Pancreas (tissue), 10 donors: ENCODE measurements at regions not wholly inside any gene's neighbourhood (a gene's known extent, or its start where the extent isn't known, plus 50 kb on each side); places are given as distances from the start of the nearest gene placed in this dataset.
"Not testable (repeated sequence)": the region's sequence is repeated elsewhere in the genome, so short reads cannot be mapped to it uniquely, and the experiment has no call there.

Source experiments
- ATAC-seq, 4 donors: fragments of 200-7000 bp; cut with Tn5 transposase; one replicate each; pipeline versions ENCODE4 v1.8.0 to v1.9.1; 2020; ENCODE audit warnings: mild to moderate bottlenecking in 4 of 4, moderate library complexity in 4 of 4
- DNase-seq, 6 donors: peaks; one replicate each; pipeline ENCODE4 v3.0.0-alpha.2; 2020
- FAIRE-seq: peaks from 2 replicates; lab custom pipeline; 2012; peaks lifted over from hg19 to GRCh38; lab: Jason Lieb, UNC
- H3K27ac ChIP-seq, 4 donors: fragments of 200-600 bp; sonication (generic); 1 replicate in 3 of 4; 2 replicates in 1 of 4; pipeline versions ENCODE4 v1.5.0 to v1.8.0; 2020
- H3K27me3 ChIP-seq, 4 donors: fragments of 200-600 bp; one replicate each; pipeline ENCODE4 v1.8.0; 2021
- H3K36me3 ChIP-seq, 3 donors: fragments of 200-600 bp; sonication (generic) in 1 of 3; one replicate each; pipeline versions ENCODE4 v1.5.0 to v1.8.0; 2020 to 2021
- H3K4me1 ChIP-seq, 3 donors: fragments of 200-600 bp; one replicate each; pipeline ENCODE4 v1.8.0; 2021
- H3K4me3 ChIP-seq, 4 donors: fragments of 200-600 bp; sonication (generic) in 2 of 4; one replicate each; pipeline versions ENCODE4 v1.5.0 to v1.8.0; 2020 to 2021
- H3K9me3 ChIP-seq, 4 donors: fragments of 200-600 bp; one replicate each; pipeline ENCODE4 v1.8.0; 2021
- WGBS, 2 donors: extraction: QIAGEN DNeasy Blood & Tissue Kit; methylation state at CpG; one replicate each; pipeline ENCODE4 v1.1.7; 2013; 5-methylcytosine and 5-hydroxymethylcytosine counted together
- intact Hi-C, 3 donors: fragments of 100-400 bp; cut with DNase I; formaldehyde crosslinking; loops; one replicate each; pipeline versions ENCODE4 v1.11.1 to v1.14.2; 2022
- TF ChIP-seq, protein P1 (sequence below), 4 donors: fragments of 200-600 bp; sonication (generic) in 3 of 4; IDR thresholded peaks; one replicate each; pipeline versions ENCODE4 v1.5.0 to v1.8.0; 2021; ENCODE audit warnings: antibody characterized with exemption in 4 of 4
- donor health status: healthy with polysubstance abuse.
- donor health status: DM: no; HTN: no; CAD: no; lungs with moderate emphysema.
- donor health status: DM: no; HTN: no; CAD: no.
- donor health status: control.
- donor health status: control.
- donor health status: Bipolar disorder and iron deficiency.
- donor health status: DM: yes; HTN: yes; CAD: no.
- donor health status: DM: no; HTN: no; CAD: no.
- donor health status: DM: no; HTN: no; CAD: no.
- donor health status: DM: yes; HTN: yes; CAD: no.

GRCh38 chr12:89826468-89826867, 117.8 kb upstream of the ATP2B1 start:
- DNase-seq (no peak), ATAC-seq (no peak), FAIRE-seq (no peak)
- TF ChIP-seq, protein P1, sequence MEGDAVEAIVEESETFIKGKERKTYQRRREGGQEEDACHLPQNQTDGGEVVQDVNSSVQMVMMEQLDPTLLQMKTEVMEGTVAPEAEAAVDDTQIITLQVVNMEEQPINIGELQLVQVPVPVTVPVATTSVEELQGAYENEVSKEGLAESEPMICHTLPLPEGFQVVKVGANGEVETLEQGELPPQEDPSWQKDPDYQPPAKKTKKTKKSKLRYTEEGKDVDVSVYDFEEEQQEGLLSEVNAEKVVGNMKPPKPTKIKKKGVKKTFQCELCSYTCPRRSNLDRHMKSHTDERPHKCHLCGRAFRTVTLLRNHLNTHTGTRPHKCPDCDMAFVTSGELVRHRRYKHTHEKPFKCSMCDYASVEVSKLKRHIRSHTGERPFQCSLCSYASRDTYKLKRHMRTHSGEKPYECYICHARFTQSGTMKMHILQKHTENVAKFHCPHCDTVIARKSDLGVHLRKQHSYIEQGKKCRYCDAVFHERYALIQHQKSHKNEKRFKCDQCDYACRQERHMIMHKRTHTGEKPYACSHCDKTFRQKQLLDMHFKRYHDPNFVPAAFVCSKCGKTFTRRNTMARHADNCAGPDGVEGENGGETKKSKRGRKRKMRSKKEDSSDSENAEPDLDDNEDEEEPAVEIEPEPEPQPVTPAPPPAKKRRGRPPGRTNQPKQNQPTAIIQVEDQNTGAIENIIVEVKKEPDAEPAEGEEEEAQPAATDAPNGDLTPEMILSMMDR (IDR thresholded peaks at IDR 0.05) = no peak
- H3K36me3 ChIP-seq = no peaks in the 10 kb centered on the region
- H3K27me3 ChIP-seq = peaks cover 0 to 5% (median 0%) of the 10 kb centered on the region in 4 donors
- intact Hi-C loops = no loop called here
- peaks cover 0 to 3% (median 0%) of the 10 kb centered on the region in 3 donors for H3K4me1 ChIP-seq
- no peak overlapping the region for H3K27ac ChIP-seq
- H3K9me3 ChIP-seq = no peaks in the 10 kb centered on the region
- 83 to 88% methylated on average over 2 of the region's 2 CpGs for whole genome bisulfite sequencing, 2 donors
- H3K4me3 ChIP-seq = no peak overlapping the region

DNA sequence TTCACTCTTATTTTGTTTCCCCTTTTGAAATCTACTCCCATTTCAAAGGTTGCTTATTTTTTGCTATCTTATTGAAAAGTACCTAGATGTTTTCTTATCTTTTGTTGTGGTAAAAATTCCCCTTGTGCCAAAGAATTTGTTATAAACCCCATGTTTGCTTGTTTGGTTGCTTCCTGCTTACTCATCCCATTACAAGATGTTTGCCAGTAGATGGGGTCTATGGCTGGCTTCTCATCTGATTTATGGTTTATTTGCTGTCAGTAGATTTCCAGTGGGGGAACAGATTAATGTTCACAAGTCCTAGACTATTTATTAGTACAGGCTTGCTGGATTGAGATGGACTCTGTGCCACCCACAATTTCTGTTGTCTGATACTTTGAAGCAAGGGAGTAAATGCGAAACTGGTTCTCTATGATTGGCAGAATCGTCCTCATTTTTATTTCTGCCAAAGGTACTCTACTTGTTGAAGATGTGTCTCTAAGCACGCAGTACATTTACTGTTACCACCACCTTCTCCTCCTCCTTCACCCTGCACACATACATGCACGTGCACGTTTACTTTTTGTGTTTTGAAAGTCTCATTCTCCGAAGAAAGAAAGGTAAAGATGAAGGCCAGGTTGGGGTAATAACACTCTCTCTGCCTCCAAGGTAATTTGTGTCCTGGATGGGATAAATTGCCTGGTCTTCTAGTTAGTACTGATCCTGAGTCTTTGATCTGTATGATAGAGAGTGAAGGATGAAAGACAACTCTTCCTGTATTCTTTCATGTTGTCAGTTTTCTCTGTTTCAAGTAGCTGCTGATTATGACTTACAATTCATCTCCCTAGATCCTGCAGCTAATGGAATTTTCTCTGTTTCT, 117.2 kb upstream of the ATP2B1 start:
- H3K36me3 ChIP-seq = no peaks in the 10 kb centered on the region
- TF ChIP-seq, protein P1 (IDR thresholded peaks at IDR 0.05) = no peak
- H3K27me3 ChIP-seq = peaks cover 0 to 5% (median 0%) of the 10 kb centered on the region in 4 donors
- DNase-seq = no peak
- no peak overlapping the region for H3K27ac ChIP-seq
- intact Hi-C loops = no loop called here
- no peak for ATAC-seq
- no peak overlapping the region for H3K4me3 ChIP-seq
- no peak for FAIRE-seq
- H3K4me1 ChIP-seq = peaks cover 0 to 3% (median 0%) of the 10 kb centered on the region in 3 donors
- H3K9me3 ChIP-seq = no peaks in the 10 kb centered on the region
- WGBS, 2 donors = 61 to 66% methylated on average over 6 of the region's 6 CpGs

- intact Hi-C loops = no loop called here
- TF ChIP-seq, protein P1 (IDR thresholded peaks at IDR 0.05) = no peak
- no peak for FAIRE-seq
- DNase-seq = no peak
- WGBS, 2 donors = 62 to 65% methylated on average over 2 of the region's 2 CpGs
- no peaks in the 10 kb centered on the region for H3K9me3 ChIP-seq
- H3K27me3 ChIP-seq = peaks cover 0 to 5% (median 0%) of the 10 kb centered on the region in 4 donors
- peaks cover 0 to 3% (median 0%) of the 10 kb centered on the region in 3 donors for H3K4me1 ChIP-seq
- no peak overlapping the region for H3K4me3 ChIP-seq
- no peak for ATAC-seq
- no peak overlapping the region for H3K27ac ChIP-seq
- no peaks in the 10 kb centered on the region for H3K36me3 ChIP-seq
Observed at GRCh38 chr12:89824822-89825221, 116.2 kb upstream of the ATP2B1 start.

- intact Hi-C loops = not testable (repeated sequence)
Observed at GRCh38 chr12:89822992-89823391, 114.4 kb upstream of the ATP2B1 start.

DNA sequence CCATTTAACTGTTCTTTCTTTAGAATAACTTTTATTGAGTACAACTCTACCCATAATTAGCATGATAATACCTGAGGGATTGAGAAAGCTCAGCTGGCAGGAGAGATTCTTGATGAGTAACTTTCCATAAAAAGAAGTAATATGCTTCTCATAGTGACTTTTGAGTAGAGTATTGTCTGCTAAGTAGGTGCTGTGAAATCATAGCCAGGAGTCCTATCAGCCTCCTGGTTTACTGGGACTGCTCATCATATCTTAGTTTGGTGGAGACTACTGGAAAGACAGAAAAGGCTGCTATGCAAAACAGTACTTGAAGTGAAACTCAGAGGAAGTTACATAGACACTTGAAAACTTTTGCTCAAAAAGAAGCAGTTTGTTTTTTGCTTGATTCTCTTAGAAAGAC, 113.3 kb upstream of the ATP2B1 start:
- peaks cover 0 to 5% (median 1%) of the 10 kb centered on the region in 4 donors for H3K27me3 ChIP-seq
- H3K4me3 ChIP-seq = no peak overlapping the region
- intact Hi-C loops = no loop called here
- DNase-seq (no peak), FAIRE-seq (no peak), ATAC-seq (no peak)
- H3K4me1 ChIP-seq = peaks cover 0 to 3% (median 0%) of the 10 kb centered on the region in 3 donors
- TF ChIP-seq, protein P1 (IDR thresholded peaks at IDR 0.05) = no peak
- H3K27ac ChIP-seq = no peak overlapping the region
- no peaks in the 10 kb centered on the region for H3K36me3 ChIP-seq
- no peaks in the 10 kb centered on the region for H3K9me3 ChIP-seq

More at GRCh38 chr12:89822992-89823391, 114.4 kb upstream of the ATP2B1 start:
- WGBS, 2 donors = 95 to 98% methylated on average over 6 of the region's 6 CpGs
- DNase-seq, FAIRE-seq, H3K27ac ChIP-seq, H3K4me1 ChIP-seq, H3K4me3 ChIP-seq, H3K36me3 ChIP-seq, ATAC-seq, H3K9me3 ChIP-seq, H3K27me3 ChIP-seq: not testable (repeated sequence)
